HepG2 (cell line): ENCODE measurements at regions not wholly inside any gene's neighbourhood (a gene's known extent, or its start where the extent isn't known, plus 50 kb on each side); places are given as distances from the start of the nearest gene placed in this dataset.

Experiments
- ATAC-seq: fragments of 200-7000 bp; cut with Tn5 transposase; 3 replicates; pipeline ENCODE4 v1.9.1; 2020; ENCODE audit warnings: mild to moderate bottlenecking, moderate library complexity
- BruUV-seq: library from RNA; stranded (reverse); fragments of 400-500 nt; replicated peaks from 2 replicates; lab custom pipeline; 2021; lab: Mats Ljungman, UMichigan
- CTCF ChIA-PET: fragments of 300-600 bp; formaldehyde crosslinking; extraction: SDS; loops from one replicate; lab custom pipeline; 2021; ENCODE audit warnings: low total read pairs, inconsistent platforms, low intra/inter-chr PET ratio; lab: Yijun Ruan, JAX
- POLR2A ChIA-PET: fragments of 350-600 bp; sonication (Branson Sonifier 250); formaldehyde crosslinking; loops from one replicate; lab custom pipeline; 2020; ENCODE audit warnings: antibody characterized with exemption, inconsistent platforms; lab: Yijun Ruan, JAX
- DNase-seq: peaks from one replicate; pipeline ENCODE4 v3.0.0-alpha.2; 2015; ENCODE audit warnings: low spot score
- FAIRE-seq: peaks from 3 replicates; lab custom pipeline; 2011; peaks lifted over from hg19 to GRCh38; lab: Jason Lieb, UNC
- H2AFZ ChIP-seq: one replicate; pipeline ENCODE4 v1.6.1; 2011; ENCODE audit warnings: low read length, inconsistent platforms
- H3K27ac ChIP-seq: fragments of 300-600 bp; 3 replicates; pipeline ENCODE4 v1.8.0; 2011; ENCODE audit warnings: mixed run types, mild to moderate bottlenecking, mixed read lengths, low read length, inconsistent platforms; ENCODE audit not compliant: insufficient read depth; ENCODE audit errors: extremely low read length
- H3K27me3 ChIP-seq, 2 experiments: fragments of 200-600 bp in 1 of 2; 2 replicates in 1 of 2; 3 replicates in 1 of 2; pipeline versions ENCODE4 v1.6.0 to v1.8.0; 2011; ENCODE audit warnings: low read length in 2 of 2, mild to moderate bottlenecking in 2 of 2, moderate library complexity in 2 of 2, inconsistent platforms in 1 of 2; ENCODE audit not compliant: insufficient read depth in 2 of 2, control insufficient read depth in 1 of 2
- H3K36me3 ChIP-seq, 2 experiments: fragments of 200-600 bp in 1 of 2; replicated peaks in 1 of 2; 2 replicates in 1 of 2; 3 replicates in 1 of 2; pipeline versions ENCODE4 v1.5.1 to v1.8.0; 2011; ENCODE audit warnings: low read length in 2 of 2, inconsistent platforms in 1 of 2; ENCODE audit not compliant: insufficient read depth in 2 of 2, control insufficient read depth in 1 of 2
- H3K4me1 ChIP-seq: 2 replicates; pipeline ENCODE4 v1.5.1; 2012; ENCODE audit warnings: low read length, inconsistent platforms; ENCODE audit not compliant: insufficient read depth
- H3K4me2 ChIP-seq: 2 replicates; pipeline ENCODE4 v1.6.0; 2011; ENCODE audit warnings: low read depth, low read length, inconsistent platforms
- H3K4me3 ChIP-seq, 3 experiments: fragments of 200-600 bp in 1 of 3; sonication (generic), shearing (Covaris generic) in 1 of 3; replicated peaks in 1 of 3; 2 replicates each; pipeline ENCODE4 v1.5.1; 2011 to 2016; ENCODE audit warnings: low read length in 3 of 3, inconsistent platforms in 2 of 3, low read depth in 2 of 3, mild to moderate bottlenecking in 2 of 3, control low read depth in 1 of 3, mixed read lengths in 1 of 3; ENCODE audit not compliant: insufficient read depth in 1 of 3
- H3K79me2 ChIP-seq: one replicate; pipeline ENCODE4 v1.6.1; 2011; ENCODE audit warnings: low read length, inconsistent platforms; ENCODE audit not compliant: insufficient read depth
- H3K9ac ChIP-seq: 2 replicates; pipeline ENCODE4 v1.6.0; 2011; ENCODE audit warnings: mild to moderate bottlenecking, low read depth, low read length, inconsistent platforms; ENCODE audit not compliant: insufficient read depth
- H3K9me3 ChIP-seq: 2 replicates; pipeline ENCODE4 v1.5.1; 2012; ENCODE audit warnings: mild to moderate bottlenecking, low read length
- H4K20me1 ChIP-seq: 2 replicates; pipeline ENCODE4 v1.6.0; 2011; ENCODE audit warnings: inconsistent platforms, mild to moderate bottlenecking, low read length, moderate library complexity; ENCODE audit not compliant: insufficient read depth
- FOSL1 ChIP-seq: sonication (generic); formaldehyde crosslinking; IDR thresholded peaks from 2 replicates; pipeline ENCODE4 v1.9.0; 2021; ENCODE audit warnings: missing genetic modification reagents, borderline replicate concordance
- ZNF883 ChIP-seq: sonication (generic); formaldehyde crosslinking; IDR thresholded peaks from 2 replicates; pipeline ENCODE4 v1.5.1; 2020; ENCODE audit warnings: mild to moderate bottlenecking, missing genetic modification reagents; ENCODE audit errors: not compliant biosample characterization
- WGBS: methylation state at CpG from one replicate; pipeline ENCODE4 v1.1.6; 2017; ENCODE audit warnings: low lambda C conversion rate; 5-methylcytosine and 5-hydroxymethylcytosine counted together
- in situ Hi-C: cut with HindIII; loops from 2 replicates; pipeline ENCODE4 v1.10.0; 2017; ENCODE audit warnings: low pct_unique_long_range_greater_than_20kb; ENCODE audit not compliant: extremely low pct_ligation_motif_present
- intact Hi-C: fragments of 100-400 bp; cut with micrococcal nuclease; formaldehyde crosslinking; loops from one replicate; pipeline ENCODE4 v1.10.0; 2022; ENCODE audit not compliant: unreplicated experiment
- TF ChIP-seq, protein P1 (sequence below): sonication (generic); formaldehyde crosslinking; IDR thresholded peaks from 2 replicates; pipeline ENCODE4 v1.5.0; 2020; ENCODE audit warnings: missing genetic modification reagents, mild to moderate bottlenecking, borderline replicate concordance
- TF ChIP-seq, protein P2 (sequence below): sonication (generic); formaldehyde crosslinking; IDR thresholded peaks from 2 replicates; pipeline ENCODE4 v1.5.1; 2020; ENCODE audit warnings: mild to moderate bottlenecking, missing genetic modification reagents, borderline replicate concordance
- TF ChIP-seq, protein P3 (sequence below): sonication (generic); formaldehyde crosslinking; IDR thresholded peaks from 2 replicates; pipeline ENCODE4 v1.8.0; 2023; ENCODE audit warnings: mild to moderate bottlenecking, missing genetic modification reagents

- FAIRE-seq: no peak
Observed at GRCh38 chr5:152061095-152061494, 136.4 kb upstream of the GLRA1 start.

DNA sequence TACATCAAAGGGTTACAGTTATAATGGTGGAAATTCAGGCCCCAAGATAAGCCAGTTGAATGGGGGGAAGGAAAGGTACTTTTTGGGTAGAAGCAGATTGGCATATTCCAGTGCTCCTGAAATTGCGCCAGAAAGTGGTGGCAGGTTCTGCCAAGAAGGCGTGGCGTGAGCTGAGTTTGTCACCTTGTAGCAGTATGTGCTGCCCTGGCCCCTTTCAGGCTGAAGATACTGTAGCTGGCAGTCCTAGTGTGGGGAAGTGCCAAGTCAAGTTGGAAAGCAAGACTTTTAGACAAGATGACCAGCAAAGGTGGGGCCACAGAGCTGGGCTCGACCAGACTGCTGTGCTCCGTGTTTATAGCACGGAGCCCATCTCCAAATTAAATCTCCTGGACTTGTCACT is 133.6 kb upstream of the GLRA1 start:
- in situ Hi-C loops (no loop called here), intact Hi-C loops (no loop called here)
- DNase-seq (no peak), FAIRE-seq (no peak), ATAC-seq (no peak)
- no TSS peak for BruUV-seq
- Histone ChIP-seq H3K9me3 (no peaks in the 10 kb centered on the region), H4K20me1 (no peaks in the 10 kb centered on the region), H3K9ac (no peak overlapping the region), H2AFZ (no peak overlapping the region), H3K4me2 (no peak overlapping the region), H3K27me3 (no peaks in the 10 kb centered on the region), H3K27ac (no peak overlapping the region), H3K4me1 (peaks cover 11% of the 10 kb centered on the region), H3K36me3 (no peaks in the 10 kb centered on the region), H3K79me2 (no peaks in the 10 kb centered on the region), H3K4me3 (no peak overlapping the region)
- ChIA-PET CTCF (no interaction called here), POLR2A (no interaction called here)
- 43% methylated on average over 6 of the region's 6 CpGs for WGBS
- TF ChIP-seq FOSL1 (CRISPR knock-in tag): no peak

More at GRCh38 chr5:152061095-152061494, 136.4 kb upstream of the GLRA1 start:
- no TSS peak for BruUV-seq
- ATAC-seq (no peak), DNase-seq (no peak)
- TF ChIP-seq, protein P1, sequence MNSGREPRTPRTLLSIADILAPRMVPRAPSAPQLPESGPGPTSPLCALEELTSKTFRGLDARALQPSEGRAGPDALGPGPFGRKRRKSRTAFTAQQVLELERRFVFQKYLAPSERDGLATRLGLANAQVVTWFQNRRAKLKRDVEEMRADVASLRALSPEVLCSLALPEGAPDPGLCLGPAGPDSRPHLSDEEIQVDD (CRISPR knock-in tag): no peak
- TF ChIP-seq, protein P2, sequence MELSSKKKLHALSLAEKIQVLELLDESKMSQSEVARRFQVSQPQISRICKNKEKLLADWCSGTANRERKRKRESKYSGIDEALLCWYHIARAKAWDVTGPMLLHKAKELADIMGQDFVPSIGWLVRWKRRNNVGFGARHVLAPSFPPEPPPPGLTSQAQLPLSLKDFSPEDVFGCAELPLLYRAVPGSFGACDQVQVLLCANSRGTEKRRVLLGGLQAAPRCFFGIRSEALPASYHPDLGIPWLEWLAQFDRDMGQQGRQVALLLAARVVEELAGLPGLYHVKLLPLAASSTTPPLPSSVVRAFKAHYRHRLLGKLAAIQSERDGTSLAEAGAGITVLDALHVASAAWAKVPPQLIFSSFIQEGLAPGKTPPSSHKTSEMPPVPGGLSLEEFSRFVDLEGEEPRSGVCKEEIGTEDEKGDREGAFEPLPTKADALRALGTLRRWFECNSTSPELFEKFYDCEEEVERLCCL (CRISPR knock-in tag): no peak
- TF ChIP-seq, protein P3, sequence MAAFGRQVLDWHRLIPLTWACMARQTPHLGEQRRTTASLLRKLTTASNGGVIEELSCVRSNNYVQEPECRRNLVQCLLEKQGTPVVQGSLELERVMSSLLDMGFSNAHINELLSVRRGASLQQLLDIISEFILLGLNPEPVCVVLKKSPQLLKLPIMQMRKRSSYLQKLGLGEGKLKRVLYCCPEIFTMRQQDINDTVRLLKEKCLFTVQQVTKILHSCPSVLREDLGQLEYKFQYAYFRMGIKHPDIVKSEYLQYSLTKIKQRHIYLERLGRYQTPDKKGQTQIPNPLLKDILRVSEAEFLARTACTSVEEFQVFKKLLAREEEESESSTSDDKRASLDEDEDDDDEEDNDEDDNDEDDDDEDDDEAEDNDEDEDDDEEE: no peak
- no peak for TF ChIP-seq ZNF883 (CRISPR knock-in tag)
- in situ Hi-C loops: no loop called here
- ChIA-PET POLR2A (no interaction called here), CTCF (no interaction called here)
- H4K20me1 ChIP-seq: no peaks in the 10 kb centered on the region
- H3K36me3 ChIP-seq: no peaks in the 10 kb centered on the region
- no peak overlapping the region for H3K9ac ChIP-seq
- intact Hi-C loops: no loop called here
- H3K27ac ChIP-seq: no peak overlapping the region
- H2AFZ ChIP-seq: no peak overlapping the region
- WGBS: 14% methylated on average over 2 of the region's 2 CpGs
- H3K79me2 ChIP-seq: no peaks in the 10 kb centered on the region
- H3K9me3 ChIP-seq: no peaks in the 10 kb centered on the region
- peaks cover 11% of the 10 kb centered on the region for H3K4me1 ChIP-seq
- H3K4me3 ChIP-seq: no peak overlapping the region
- H3K4me2 ChIP-seq: no peak overlapping the region
- no peaks in the 10 kb centered on the region for H3K27me3 ChIP-seq
